GM12878 (cell line): ENCODE measurements at regions not wholly inside any gene's neighbourhood (a gene's known extent, or its start where the extent isn't known, plus 50 kb on each side); places are given as distances from the start of the nearest gene placed in this dataset.

Experiments
- ATAC-seq: fragments of 200-7000 bp; cut with Tn5 transposase; 3 replicates; pipeline ENCODE4 v1.9.1; 2020; ENCODE audit warnings: mild to moderate bottlenecking, moderate library complexity
- BruUV-seq: library from RNA; stranded (reverse); fragments of 400-500 nt; replicated peaks from 2 replicates; lab custom pipeline; 2021; lab: Mats Ljungman, UMichigan
- CTCF ChIA-PET: fragments of 300-600 bp; sonication (Branson Sonifier 250); formaldehyde crosslinking; extraction: SDS; loops from one replicate; lab custom pipeline; 2021; ENCODE audit warnings: inconsistent platforms; lab: Yijun Ruan, JAX
- POLR2A ChIA-PET: fragments of 350-600 bp; formaldehyde crosslinking; extraction: SDS; loops from one replicate; lab custom pipeline; 2021; ENCODE audit warnings: inconsistent platforms; lab: Charles Lee
- RAD21 ChIA-PET: fragments of 300-600 bp; sonication (Branson Sonifier 250); formaldehyde crosslinking; loops from one replicate; lab custom pipeline; 2023; ENCODE audit warnings: antibody characterized with exemption; ENCODE audit not compliant: unreplicated experiment; lab: Charles Lee
- SMC1A ChIA-PET: fragments of 300-600 bp; sonication (Branson Sonifier 250); formaldehyde crosslinking; loops from one replicate; lab custom pipeline; 2023; ENCODE audit not compliant: unreplicated experiment, uncharacterized antibody; lab: Charles Lee
- DNase-seq: peaks from one replicate; pipeline ENCODE4 v3.0.0-alpha.2; 2011; ENCODE audit warnings: low read depth, low spot score
- FAIRE-seq: peaks from 3 replicates; lab custom pipeline; 2011; peaks lifted over from hg19 to GRCh38; lab: Jason Lieb, UNC
- H2AFZ ChIP-seq: 2 replicates; pipeline ENCODE4 v1.6.0; 2011; ENCODE audit warnings: low read depth, low read length, control low read depth; ENCODE audit not compliant: control insufficient read depth
- H3K27ac ChIP-seq: 2 replicates; pipeline ENCODE4 v1.5.1; 2011; ENCODE audit warnings: control low read depth; ENCODE audit not compliant: control insufficient read depth, insufficient read depth
- H3K27me3 ChIP-seq, 2 experiments: replicated peaks in 1 of 2; 2 replicates each; pipeline versions ENCODE4 v1.6.0 to v1.6.1; 2011; ENCODE audit warnings: low read length in 1 of 2; ENCODE audit not compliant: control insufficient read depth in 2 of 2, insufficient read depth in 2 of 2
- H3K36me3 ChIP-seq, 2 experiments: 2 replicates each; pipeline ENCODE4 v1.5.1; 2011; ENCODE audit warnings: low read length in 1 of 2; ENCODE audit not compliant: control insufficient read depth in 2 of 2, insufficient read depth in 2 of 2
- H3K4me1 ChIP-seq: 2 replicates; pipeline ENCODE4 v1.6.1; 2011; ENCODE audit warnings: mild to moderate bottlenecking, low read length, moderate library complexity, mixed read lengths; ENCODE audit not compliant: control insufficient read depth, insufficient read depth
- H3K4me2 ChIP-seq: 2 replicates; pipeline ENCODE4 v1.6.0; 2011; ENCODE audit warnings: control low read depth; ENCODE audit not compliant: control insufficient read depth, insufficient read depth
- H3K4me3 ChIP-seq: fragments of 200-600 bp; sonication (generic); 2 replicates; pipeline ENCODE4 v1.5.1; 2016
- H3K79me2 ChIP-seq: 2 replicates; pipeline ENCODE4 v1.6.0; 2011; ENCODE audit warnings: low read length; ENCODE audit not compliant: control insufficient read depth, insufficient read depth
- H3K9ac ChIP-seq: 2 replicates; pipeline ENCODE4 v1.8.0; 2011; ENCODE audit warnings: low read length, control low read depth, mixed read lengths; ENCODE audit not compliant: control insufficient read depth, insufficient read depth
- H3K9me3 ChIP-seq: replicated peaks from 3 replicates; pipeline ENCODE4 v1.5.1; 2011; ENCODE audit warnings: mild to moderate bottlenecking, low read length; ENCODE audit not compliant: control insufficient read depth, insufficient read depth
- H4K20me1 ChIP-seq: 2 replicates; pipeline ENCODE4 v1.6.0; 2011; ENCODE audit not compliant: control insufficient read depth, insufficient read depth
- MEF2A ChIP-seq: IDR thresholded peaks from 2 replicates; pipeline ENCODE4 v1.6.1; 2011; ENCODE audit warnings: low read depth, mild to moderate bottlenecking, low read length, moderate library complexity; ENCODE audit not compliant: insufficient read depth
- RUNX3 ChIP-seq: IDR thresholded peaks from 2 replicates; pipeline ENCODE4 v1.6.1; 2012; ENCODE audit warnings: low read length, inconsistent platforms
- SMAD1 ChIP-seq: fragments of 450-650 bp; IDR thresholded peaks from 2 replicates; pipeline ENCODE4 v1.6.1; 2018; ENCODE audit warnings: mild to moderate bottlenecking, low read depth; ENCODE audit not compliant: partially characterized antibody
- SUPT20H ChIP-seq: IDR thresholded peaks from 2 replicates; pipeline ENCODE4 v1.6.1; 2011; ENCODE audit warnings: low read depth, mild to moderate bottlenecking, low read length, moderate library complexity, borderline replicate concordance; ENCODE audit not compliant: control insufficient read depth
- TAF1 ChIP-seq: IDR thresholded peaks from 2 replicates; pipeline ENCODE4 v1.6.1; 2011; ENCODE audit warnings: mild to moderate bottlenecking, low read depth, low read length, borderline replicate concordance
- ZBTB33 ChIP-seq: fragments of 450-650 bp; IDR thresholded peaks from 2 replicates; pipeline ENCODE4 v1.6.1; 2017; ENCODE audit warnings: mild to moderate bottlenecking
- WGBS: methylation state at CpG from one replicate; pipeline ENCODE4 v1.1.6; 2016; ENCODE audit warnings: low lambda C conversion rate; ENCODE audit not compliant: insufficient replicate concordance, insufficient coverage; ENCODE audit errors: missing lambda C conversion rate; 5-methylcytosine and 5-hydroxymethylcytosine counted together
- in situ Hi-C: fragments of 300-500 bp; cut with MboI; formaldehyde crosslinking; loops from 9 replicates; pipeline ENCODE4 v1.14.3; 2018; ENCODE audit warnings: mixed read lengths
- intact Hi-C: fragments of 100-400 bp; cut with micrococcal nuclease; formaldehyde crosslinking; loops from one replicate; pipeline ENCODE4 v1.14.2; 2022; ENCODE audit not compliant: unreplicated experiment

DNA sequence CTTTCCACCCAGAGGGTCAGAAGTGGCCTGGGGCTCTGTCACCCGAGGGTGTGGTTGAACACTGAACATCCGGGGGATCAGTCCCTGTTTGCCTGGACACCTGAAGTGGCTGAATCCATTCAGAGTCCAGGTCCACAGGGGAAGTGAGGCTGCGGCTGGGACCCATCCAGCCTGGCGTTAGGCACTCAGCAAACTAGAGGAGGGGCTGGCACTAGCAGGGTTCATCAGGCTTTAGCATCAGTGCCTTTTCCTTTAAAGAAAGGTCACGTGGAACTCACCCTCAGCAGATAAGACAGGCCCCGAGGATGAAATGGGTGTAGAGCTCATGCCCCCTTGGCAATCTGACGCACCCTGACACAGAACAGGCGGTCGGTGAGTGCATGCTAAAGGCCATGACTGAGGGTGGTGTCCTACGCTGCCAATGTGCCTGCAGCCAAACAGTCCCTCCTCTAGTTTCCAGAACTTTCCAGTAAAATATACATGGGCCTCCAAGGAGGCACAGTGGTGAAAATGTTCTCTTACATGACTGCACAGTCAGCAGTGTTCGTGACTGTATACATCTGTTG lies 72.4 kb upstream of the ARHGEF7 start:
- in situ Hi-C loops (loop anchor here (10.0 kb wide), 1 partner anchor 448 kb away; no protein-coding TSS in a partner anchor), intact Hi-C loops (loop anchor here (10.0 kb wide), 1 partner anchor 568 kb away; no protein-coding TSS in a partner anchor)
- WGBS = 51% methylated on average over 11 of the region's 11 CpGs
- BruUV-seq = no TSS peak
- DNase-seq (no peak), FAIRE-seq (no peak), ATAC-seq (no peak)
- POLR2A ChIA-PET = no interaction called here
- Histone ChIP-seq H3K36me3 (no peaks in the 10 kb centered on the region), H3K9ac (no peak overlapping the region), H3K4me3 (no peak overlapping the region), H3K27me3 (no peaks in the 10 kb centered on the region), H2AFZ (no peak overlapping the region), H3K79me2 (no peaks in the 10 kb centered on the region), H3K27ac (no peak overlapping the region), H3K9me3 (no peaks in the 10 kb centered on the region), H3K4me1 (peaks cover 12% of the 10 kb centered on the region), H4K20me1 (no peaks in the 10 kb centered on the region), H3K4me2 (no peak overlapping the region)
- RAD21 ChIA-PET = no interaction called here
- SMC1A ChIA-PET = no interaction called here
- CTCF ChIA-PET = interaction anchor here (0.9 kb wide), 1 partner anchor 25 kb away, joined by 4 read pairs; no protein-coding TSS in a partner anchor
- no peak for TF ChIP-seq ZBTB33
- no peak for TF ChIP-seq RUNX3
- no peak for TF ChIP-seq TAF1
- no peak for TF ChIP-seq SUPT20H
- TF ChIP-seq MEF2A = no peak
- TF ChIP-seq SMAD1 = no peak
